ENCODE measurements at regions not wholly inside any gene's neighbourhood (a gene's known extent, or its start where the extent isn't known, plus 50 kb on each side); places are given as distances from the start of the nearest gene placed in this dataset.

DNA sequence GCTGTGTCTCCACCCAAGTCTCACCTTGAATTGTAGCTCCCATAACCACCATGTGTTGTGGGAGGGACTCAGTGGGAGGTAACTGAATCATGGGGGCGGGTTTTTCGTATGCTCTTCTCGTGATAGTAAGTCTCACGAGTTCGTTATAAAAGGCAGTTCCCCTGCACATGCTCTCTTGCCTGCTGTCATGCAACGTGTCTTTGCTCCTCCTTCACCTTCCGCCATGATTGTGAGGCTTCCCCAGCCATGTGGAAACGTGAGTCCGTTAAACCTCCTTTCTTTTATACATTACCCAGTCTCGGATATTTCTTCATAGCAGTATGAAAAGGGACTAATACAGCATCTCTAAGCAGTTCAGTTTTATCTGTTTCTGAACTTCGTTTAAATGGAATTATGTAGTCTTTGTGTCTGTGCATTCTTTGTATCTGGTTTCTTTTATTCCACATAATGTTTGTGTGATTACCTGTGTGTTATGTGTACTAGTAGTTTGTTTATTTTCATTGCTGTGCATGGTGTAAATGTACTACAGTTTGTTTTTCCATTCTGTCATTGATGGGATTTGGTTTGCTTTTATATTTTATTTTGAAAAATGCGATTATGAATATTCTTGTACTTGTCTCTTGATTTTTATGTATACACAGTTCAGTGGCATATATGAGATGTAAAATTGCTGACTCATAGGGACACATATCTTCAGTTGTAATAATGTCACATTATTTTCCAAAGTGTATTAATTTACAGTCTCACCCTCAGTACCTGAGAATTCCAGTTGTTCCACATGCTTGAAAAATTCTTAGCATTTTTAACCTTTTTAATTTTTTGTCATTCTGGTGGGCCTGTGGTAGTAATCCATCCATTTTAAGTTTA is 304.9 kb downstream of the GBA3 start:
- Histone ChIP-seq H3K4me1 (ENCODE audit: control insufficient read depth in 2 of 3, insufficient read depth in 2 of 3, low read depth in 1 of 3, low read length in 3 of 3) (no peaks in the 10 kb centered on the region), H3K27ac (ENCODE audit: low read depth in 2 of 2, low read length in 2 of 2) (no peak overlapping the region), H3K27me3 (ENCODE audit: control insufficient read depth, insufficient read depth, low read length) (no peaks in the 10 kb centered on the region), H3K9me3 (ENCODE audit: control insufficient read depth in 2 of 3, insufficient read depth in 1 of 3, low read length in 3 of 3) (no peaks in the 10 kb centered on the region), H3K9ac (ENCODE audit: low read length in 3 of 3) (no peak overlapping the region), H3K36me3 (ENCODE audit: control insufficient read depth in 2 of 3, insufficient read depth in 3 of 3, low read length in 3 of 3) (no peaks in the 10 kb centered on the region), H3K4me3 (ENCODE audit: low read length in 3 of 3) (no peak overlapping the region)
- intact Hi-C loops (cut with DNase I), result no loop called here
- TF ChIP-seq, protein P1, sequence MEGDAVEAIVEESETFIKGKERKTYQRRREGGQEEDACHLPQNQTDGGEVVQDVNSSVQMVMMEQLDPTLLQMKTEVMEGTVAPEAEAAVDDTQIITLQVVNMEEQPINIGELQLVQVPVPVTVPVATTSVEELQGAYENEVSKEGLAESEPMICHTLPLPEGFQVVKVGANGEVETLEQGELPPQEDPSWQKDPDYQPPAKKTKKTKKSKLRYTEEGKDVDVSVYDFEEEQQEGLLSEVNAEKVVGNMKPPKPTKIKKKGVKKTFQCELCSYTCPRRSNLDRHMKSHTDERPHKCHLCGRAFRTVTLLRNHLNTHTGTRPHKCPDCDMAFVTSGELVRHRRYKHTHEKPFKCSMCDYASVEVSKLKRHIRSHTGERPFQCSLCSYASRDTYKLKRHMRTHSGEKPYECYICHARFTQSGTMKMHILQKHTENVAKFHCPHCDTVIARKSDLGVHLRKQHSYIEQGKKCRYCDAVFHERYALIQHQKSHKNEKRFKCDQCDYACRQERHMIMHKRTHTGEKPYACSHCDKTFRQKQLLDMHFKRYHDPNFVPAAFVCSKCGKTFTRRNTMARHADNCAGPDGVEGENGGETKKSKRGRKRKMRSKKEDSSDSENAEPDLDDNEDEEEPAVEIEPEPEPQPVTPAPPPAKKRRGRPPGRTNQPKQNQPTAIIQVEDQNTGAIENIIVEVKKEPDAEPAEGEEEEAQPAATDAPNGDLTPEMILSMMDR (IDR thresholded peaks at IDR 0.05; ENCODE audit: borderline replicate concordance, extremely low read depth, insufficient read depth), result no peak
- no peak for FAIRE-seq
- no peak for DNase-seq

DNA sequence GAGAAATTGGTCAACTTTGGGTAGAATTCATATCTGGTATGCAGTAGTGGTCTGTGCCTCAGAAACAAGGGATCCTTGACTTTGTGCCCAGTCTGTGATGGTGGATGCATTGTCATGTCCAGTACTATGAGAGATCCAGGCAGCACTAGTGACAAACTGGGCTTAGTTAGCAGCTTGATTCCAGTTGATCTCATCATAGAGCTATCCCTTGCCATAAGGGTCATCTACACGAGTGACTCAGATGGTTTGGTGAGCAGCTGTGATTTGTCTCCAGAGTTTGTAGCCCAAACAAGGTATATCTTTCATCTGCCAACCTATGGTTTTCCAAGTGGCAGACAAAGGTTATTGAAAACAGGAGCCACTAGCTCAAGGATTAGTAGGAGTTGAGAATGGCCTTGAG is 298.8 kb downstream of the GBA3 start:
- H3K9me3 ChIP-seq (ENCODE audit: control insufficient read depth in 2 of 3, insufficient read depth in 1 of 3, low read length in 3 of 3), result no peaks in the 10 kb centered on the region

DNA sequence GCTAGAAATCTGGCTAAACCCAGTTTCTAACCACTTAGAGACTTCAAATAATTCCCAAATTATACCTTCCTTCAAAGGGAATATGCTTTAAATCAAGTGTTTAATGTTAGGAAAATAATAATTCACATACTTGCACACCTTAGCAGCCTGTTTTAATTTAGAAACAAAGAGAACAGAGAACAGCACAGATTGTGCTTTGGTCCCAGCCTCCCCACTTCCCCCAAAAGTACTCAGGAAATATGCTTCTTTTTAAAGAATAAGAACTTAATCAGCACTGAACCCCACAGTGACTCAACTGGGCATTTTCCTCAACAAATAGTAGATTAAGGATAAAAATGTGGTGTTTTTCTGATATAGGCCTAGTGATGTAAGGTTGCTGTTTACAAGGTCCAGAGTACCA is 295.8 kb downstream of the GBA3 start:
- Histone ChIP-seq H3K27me3 (ENCODE audit: control insufficient read depth, insufficient read depth, low read length) (no peaks in the 10 kb centered on the region), H3K9me3 (ENCODE audit: control insufficient read depth in 2 of 3, insufficient read depth in 1 of 3, low read length in 3 of 3) (peaks cover 0 to 8% (median 0%) of the 10 kb centered on the region in 3 donors), H3K9ac (ENCODE audit: low read length in 3 of 3) (no peak overlapping the region), H3K4me3 (ENCODE audit: low read length in 3 of 3) (no peak overlapping the region), H3K27ac (ENCODE audit: low read depth in 2 of 2, low read length in 2 of 2) (no peak overlapping the region), H3K36me3 (ENCODE audit: control insufficient read depth in 2 of 3, insufficient read depth in 3 of 3, low read length in 3 of 3) (no peaks in the 10 kb centered on the region), H3K4me1 (ENCODE audit: control insufficient read depth in 2 of 3, insufficient read depth in 2 of 3, low read depth in 1 of 3, low read length in 3 of 3) (no peaks in the 10 kb centered on the region)
- intact Hi-C loops (cut with DNase I), result no loop called here
- TF ChIP-seq, protein P1 (IDR thresholded peaks at IDR 0.05; ENCODE audit: borderline replicate concordance, extremely low read depth, insufficient read depth), result no peak
- FAIRE-seq (no peak), DNase-seq (no peak)

More for the DNA sequence above, 298.8 kb downstream of the GBA3 start:
- no peak overlapping the region for H3K4me3 ChIP-seq (ENCODE audit: low read length in 3 of 3)
- H3K4me1 ChIP-seq (ENCODE audit: control insufficient read depth in 2 of 3, insufficient read depth in 2 of 3, low read depth in 1 of 3, low read length in 3 of 3), result no peaks in the 10 kb centered on the region
- DNase-seq, result no peak
- H3K27me3 ChIP-seq (ENCODE audit: control insufficient read depth, insufficient read depth, low read length), result no peaks in the 10 kb centered on the region
- no peak for FAIRE-seq
- intact Hi-C loops (cut with DNase I), result no loop called here
- no peaks in the 10 kb centered on the region for H3K36me3 ChIP-seq (ENCODE audit: control insufficient read depth in 2 of 3, insufficient read depth in 3 of 3, low read length in 3 of 3)
- H3K27ac ChIP-seq (ENCODE audit: low read depth in 2 of 2, low read length in 2 of 2), result no peak overlapping the region
- H3K9ac ChIP-seq (ENCODE audit: low read length in 3 of 3), result no peak overlapping the region
- TF ChIP-seq, protein P1 (IDR thresholded peaks at IDR 0.05; ENCODE audit: borderline replicate concordance, extremely low read depth, insufficient read depth), result no peak
